OCI-LY3 (cell line): ENCODE measurements at regions not wholly inside any gene's neighbourhood (a gene's known extent, or its start where the extent isn't known, plus 50 kb on each side); places are given as distances from the start of the nearest gene placed in this dataset.

Experiments
- EZH2phosphoT487 ChIP-seq: fragments of 200-600 bp; shearing (Covaris generic); IDR thresholded peaks from 2 replicates; pipeline ENCODE4 v1.6.1; 2018; ENCODE audit warnings: antibody characterized with exemption, mixed run types, low read depth
- TF ChIP-seq, protein P1 (sequence below): fragments of 200-600, 300-600 bp; sonication (generic); IDR thresholded peaks from 2 replicates; pipeline ENCODE4 v1.5.1; 2014; ENCODE audit warnings: antibody characterized with exemption, low read length, low read depth

DNA sequence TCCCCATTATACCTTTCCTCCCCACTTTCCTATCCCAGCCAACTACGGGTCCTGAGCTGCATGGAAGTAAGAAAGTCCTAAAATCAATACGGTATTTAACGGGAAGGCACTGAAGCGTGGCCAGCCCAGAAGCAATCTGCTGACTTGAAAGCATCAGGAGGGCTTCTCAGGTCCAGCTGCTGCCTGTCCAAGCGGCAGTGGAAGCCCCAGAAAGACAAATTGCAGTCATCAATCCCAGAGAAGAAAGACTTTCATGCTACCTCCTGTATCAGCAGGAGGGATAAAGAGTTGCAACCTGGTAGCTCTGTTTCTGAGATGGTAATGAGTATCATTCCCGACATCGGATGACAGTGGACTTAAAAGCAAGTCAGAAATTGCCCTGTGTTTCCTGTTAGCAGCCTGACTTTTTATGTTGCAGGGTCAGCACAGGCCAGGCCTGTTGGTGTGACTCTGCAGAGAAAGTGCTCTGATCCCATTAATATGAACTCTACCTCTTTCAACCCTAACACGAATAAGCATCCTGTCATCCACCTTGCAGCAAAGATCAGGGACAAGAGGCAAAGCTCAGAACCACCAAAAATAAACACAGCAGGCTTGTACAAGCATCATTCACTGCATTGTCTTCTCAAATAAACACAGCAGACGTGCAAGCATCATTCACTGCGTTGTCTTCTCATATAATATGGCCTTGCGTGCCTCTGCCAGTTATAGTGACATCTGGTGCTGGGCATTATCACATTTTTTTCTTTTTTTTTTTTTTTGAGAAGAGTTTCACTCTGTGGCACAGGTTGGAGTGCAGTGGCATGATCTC is 358.6 kb upstream of the CDH11 start:
- TF ChIP-seq, protein P1, sequence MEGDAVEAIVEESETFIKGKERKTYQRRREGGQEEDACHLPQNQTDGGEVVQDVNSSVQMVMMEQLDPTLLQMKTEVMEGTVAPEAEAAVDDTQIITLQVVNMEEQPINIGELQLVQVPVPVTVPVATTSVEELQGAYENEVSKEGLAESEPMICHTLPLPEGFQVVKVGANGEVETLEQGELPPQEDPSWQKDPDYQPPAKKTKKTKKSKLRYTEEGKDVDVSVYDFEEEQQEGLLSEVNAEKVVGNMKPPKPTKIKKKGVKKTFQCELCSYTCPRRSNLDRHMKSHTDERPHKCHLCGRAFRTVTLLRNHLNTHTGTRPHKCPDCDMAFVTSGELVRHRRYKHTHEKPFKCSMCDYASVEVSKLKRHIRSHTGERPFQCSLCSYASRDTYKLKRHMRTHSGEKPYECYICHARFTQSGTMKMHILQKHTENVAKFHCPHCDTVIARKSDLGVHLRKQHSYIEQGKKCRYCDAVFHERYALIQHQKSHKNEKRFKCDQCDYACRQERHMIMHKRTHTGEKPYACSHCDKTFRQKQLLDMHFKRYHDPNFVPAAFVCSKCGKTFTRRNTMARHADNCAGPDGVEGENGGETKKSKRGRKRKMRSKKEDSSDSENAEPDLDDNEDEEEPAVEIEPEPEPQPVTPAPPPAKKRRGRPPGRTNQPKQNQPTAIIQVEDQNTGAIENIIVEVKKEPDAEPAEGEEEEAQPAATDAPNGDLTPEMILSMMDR = no peak
- no peak for TF ChIP-seq EZH2phosphoT487
